CD4-positive, alpha-beta T cell treated with Interleukin-6 at 100 ng/mL for 8 hours (primary cell): ENCODE measurements at regions not wholly inside any gene's neighbourhood (a gene's known extent, or its start where the extent isn't known, plus 50 kb on each side); places are given as distances from the start of the nearest gene placed in this dataset.

ENCODE experiments used
- DNase-seq: peaks from one replicate; pipeline ENCODE4 v3.0.0-alpha.2; 2020; ENCODE audit warnings: mixed read lengths, low spot score

- DNase-seq: no peak
Measured at GRCh38 chr4:67122029-67122428, 423.3 kb downstream of the CENPC start.

DNA sequence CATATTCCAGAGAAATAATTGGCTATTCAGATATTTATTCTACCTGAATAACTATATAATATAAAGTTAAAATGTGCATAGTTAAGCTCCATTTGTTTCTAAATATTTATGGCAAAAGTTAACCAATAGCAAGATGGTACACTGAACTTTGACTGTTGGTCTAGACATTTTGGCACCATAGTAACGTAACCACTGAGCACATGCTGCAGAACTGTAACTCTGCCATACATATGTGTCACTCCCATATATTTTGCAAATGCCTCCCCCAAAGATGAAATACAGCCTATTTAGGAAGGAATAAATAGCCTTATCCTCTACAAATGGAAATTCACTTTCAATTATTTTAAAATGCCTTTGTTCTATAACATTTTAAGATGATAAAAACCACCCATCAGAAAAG is 424.9 kb downstream of the CENPC start:
- no peak for DNase-seq

DNA sequence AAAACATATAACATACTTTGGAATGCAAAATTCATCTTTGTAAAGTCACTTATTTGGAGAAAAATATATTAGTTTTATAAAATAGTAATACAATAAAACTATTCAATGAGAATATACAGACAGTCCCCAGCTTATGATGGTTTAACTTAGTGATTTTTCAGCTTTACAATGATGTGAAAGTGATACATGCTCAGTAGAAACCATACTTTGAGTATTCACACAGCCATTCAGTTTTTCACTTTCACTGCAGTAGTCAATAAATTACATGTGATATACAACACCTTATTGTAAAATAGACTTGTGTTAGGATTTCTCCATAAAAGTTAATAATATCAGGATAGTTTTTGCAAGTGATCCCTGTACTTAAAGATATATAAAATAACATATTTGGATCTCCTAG is 436.0 kb downstream of the CENPC start:
- no peak for DNase-seq

GRCh38 chr4:67106861-67107460 is 438.3 kb downstream of the CENPC start:
- DNase-seq: no peak

DNA sequence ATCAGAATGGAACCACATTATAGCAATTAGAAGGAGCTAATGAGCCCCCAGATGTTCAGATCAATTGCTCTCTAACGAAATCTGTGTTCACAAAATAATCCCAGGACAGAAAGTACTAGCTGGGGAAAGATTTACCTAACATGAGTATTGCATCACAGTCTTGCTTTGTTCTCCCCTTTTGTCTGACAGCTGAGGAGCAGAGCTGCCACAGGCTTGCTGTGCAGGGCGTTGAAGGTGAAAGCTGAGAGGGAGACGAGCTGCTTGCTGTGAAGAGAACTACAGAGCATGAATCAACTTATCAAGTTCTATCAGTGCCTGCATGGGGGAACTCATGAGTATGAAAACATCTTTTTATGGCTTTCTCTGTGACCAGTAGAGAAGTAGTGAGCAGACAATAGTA is 441.2 kb downstream of the CENPC start:
- DNase-seq: no peak

GRCh38 chr4:67103001-67103747 is 442.1 kb downstream of the CENPC start:
- no peak for DNase-seq

- DNase-seq: no peak
Measured at GRCh38 chr4:67101612-67102011, 443.7 kb downstream of the CENPC start.

DNA sequence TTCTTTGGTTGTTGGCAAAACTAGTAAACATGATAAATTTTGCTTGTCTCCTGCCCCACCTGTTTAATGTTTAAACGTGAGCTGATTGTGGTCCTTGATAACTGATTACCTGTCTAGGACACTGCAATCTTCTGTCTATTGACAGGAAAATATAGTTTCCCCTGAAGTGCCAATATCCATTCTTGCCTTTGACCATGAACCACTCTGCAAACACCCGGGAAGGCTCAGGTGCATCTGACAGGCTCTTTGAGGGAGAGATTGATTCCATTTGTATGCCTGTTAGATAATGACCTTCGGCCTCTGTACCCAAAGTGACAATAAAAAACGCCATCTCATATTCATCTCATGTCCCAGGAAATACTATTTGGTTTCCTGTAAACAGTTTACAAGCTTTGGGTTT is 453.0 kb downstream of the CENPC start:
- no peak for DNase-seq

DNA sequence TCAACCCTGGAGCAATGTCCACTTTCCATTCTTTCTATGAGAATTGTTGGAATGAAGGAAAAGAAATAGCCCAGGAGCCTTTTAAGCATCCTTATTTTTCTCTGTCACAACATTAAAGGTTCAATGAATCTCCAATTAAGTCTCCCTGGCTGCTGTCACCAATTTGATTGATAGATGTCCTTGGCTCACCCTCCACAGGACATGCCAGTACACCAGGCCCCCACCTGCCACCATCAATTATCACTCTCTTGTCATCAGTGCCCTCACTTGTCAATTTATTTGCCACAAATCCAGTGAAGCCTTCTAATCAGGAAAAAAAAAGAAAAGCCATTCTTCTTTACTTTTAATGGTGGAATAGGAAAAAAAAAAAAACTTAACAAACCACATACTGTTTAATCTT is 453.6 kb downstream of the CENPC start:
- no peak for DNase-seq

DNA sequence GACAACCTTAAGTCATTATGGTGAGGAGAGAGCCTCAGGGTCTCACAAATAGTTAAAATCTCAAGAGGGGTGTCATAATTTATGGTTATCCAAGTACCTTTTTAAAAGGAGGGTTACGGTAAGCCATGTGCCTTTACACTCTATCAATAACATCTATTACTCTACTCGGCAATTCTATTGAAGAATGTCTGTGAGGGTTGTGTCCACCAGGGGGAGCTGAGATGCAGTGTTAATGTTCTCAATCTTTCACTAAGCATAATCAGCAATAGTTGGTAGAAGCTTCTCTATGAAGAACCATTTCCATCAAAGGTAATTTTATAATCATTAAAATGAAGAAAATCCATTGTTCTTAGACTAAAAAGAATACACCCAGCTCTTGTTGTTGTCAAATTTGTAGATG is 457.4 kb downstream of the CENPC start:
- DNase-seq: no peak

DNA sequence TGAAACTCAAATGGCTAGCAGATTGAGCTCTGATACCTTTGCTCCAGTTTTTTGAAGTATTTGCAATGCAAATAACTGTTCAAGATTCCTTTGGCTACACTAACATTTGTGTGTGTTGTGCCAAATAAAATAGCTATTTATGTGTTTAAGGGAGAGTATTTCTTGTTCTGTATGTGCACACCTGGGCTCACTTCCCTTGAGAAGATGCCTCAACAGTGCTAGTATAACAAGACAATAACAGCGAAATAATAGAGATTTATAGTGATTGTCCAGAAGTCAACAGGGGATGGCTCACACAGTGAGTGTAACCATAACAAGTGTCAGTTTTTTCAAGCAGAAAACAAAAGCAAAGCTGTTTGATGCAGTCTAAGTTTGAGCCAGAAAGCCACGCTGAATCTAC is 460.5 kb downstream of the CENPC start:
- no peak for DNase-seq

DNA sequence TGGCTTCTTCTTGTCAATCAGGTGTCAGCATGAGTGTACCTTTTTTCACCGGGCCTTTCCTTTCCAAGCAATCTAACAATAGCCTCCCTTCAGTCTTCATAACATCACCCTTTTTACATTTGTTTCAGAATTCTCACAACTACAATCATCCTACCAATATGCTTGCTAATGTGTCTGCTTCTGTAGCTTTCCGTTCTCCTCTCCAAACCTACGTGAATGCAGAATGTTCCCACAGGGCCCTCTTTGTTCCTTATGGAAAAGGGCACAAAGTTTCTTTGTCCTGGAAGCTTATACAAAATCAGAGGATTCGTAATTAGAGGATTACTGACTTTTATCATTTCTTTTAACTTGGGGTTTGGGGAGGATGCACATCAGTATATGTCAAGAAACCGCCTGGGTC is 461.8 kb downstream of the CENPC start:
- DNase-seq: no peak

GRCh38 chr4:67082746-67083145 is 462.6 kb downstream of the CENPC start:
- no peak for DNase-seq

DNA sequence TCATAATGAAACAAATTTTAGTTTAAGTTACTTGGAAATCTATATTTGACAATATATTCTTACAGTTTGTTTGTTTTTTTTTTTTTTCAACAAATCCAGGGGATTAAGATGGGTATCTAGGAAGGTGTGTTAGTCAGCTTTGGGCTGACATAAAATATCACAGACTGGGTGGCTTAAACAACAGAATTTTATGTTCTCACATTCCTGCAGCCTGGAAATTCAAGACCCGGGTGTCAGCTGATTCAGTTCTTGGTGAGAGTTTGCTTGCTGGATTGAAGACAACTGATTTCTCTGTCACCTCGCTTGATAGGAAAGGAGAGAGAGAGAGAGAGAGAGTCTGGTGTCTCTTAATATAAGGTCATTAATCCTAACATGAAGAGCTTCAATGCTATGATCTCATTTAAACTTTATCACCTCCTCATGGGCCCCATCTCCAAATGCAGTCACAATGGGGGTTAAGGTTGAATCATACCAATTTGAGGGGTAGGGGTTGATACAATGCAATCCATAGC is 465.2 kb downstream of the CENPC start:
- no peak for DNase-seq

GRCh38 chr4:67071641-67072040 is 473.7 kb downstream of the CENPC start:
- DNase-seq: no peak

DNA sequence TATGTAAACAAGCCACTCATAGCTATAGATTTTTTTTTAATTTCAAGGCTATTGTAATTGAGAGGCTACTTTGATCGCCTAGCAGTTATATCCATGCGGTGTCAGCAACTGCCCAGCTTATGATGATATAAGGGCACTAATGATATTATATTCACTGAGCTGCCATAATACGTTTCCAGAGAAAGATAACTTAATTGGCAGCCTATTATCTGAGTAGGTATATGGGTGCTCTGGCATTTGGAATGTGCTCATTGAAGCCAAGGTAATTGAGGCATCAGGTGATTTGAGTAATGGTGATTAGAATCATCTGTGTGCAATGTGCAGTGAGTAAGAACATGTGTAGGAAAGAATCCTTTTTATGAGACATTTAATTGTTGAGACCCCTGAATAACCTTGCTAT is 490.0 kb downstream of the CENPC start:
- DNase-seq: no peak

DNA sequence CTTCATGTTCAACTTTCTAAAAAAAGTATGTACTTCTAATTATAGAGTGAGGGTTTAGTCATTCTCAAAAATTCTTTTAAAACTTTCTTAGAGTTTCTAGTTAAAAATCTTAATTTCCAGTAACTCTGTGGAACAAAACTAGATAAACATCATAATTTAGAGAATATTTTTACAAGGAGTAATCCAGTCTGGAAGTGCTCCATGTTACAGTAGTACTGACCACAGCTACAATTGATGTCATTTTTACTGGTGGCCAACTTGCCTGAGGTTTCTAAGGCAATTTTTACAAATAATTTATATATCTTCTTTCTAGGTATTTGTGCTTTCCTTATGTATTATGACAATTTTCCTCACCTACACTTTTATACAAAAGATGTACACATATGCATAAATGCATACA is 490.4 kb downstream of the CENPC start:
- DNase-seq: no peak

DNA sequence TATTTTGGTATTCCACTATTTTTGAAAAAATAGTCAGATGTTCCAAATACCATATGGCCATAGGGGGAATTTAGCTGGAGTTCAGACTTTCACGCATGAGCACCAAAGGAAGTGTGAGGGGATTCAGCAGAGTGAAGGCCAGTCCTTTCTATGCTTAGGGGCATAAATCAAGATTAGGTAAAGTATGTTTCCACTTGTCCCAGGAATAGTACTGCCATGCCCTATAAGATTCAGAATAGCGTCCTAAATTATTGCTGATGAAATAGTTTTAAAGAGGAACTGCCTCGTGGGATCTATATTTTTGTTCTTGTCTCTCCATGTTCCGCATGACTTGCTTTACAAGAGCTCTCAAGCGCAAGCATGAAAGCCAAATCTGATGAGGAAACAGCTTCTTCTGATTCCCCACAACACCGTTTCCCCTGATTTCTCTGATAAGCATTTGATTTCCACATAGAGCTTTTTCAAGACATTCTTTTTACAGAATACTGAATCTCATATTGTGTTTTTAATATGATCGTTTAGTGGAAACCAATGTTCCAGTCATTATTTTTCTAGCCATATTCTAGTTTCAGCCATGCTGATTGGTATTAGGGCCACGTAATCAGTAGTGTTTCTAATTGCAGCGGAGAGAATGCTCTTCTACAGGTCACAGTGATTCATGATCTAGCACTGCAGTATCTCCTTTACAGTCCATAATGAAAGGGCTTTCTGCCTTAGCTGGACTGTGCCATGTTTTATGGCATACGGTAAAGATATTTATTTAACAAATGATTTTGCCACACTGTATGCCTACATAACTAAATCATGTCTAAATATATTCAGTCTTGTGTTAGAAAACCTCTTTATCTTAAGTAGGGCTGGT is 492.3 kb downstream of the CENPC start:
- DNase-seq: no peak

DNA sequence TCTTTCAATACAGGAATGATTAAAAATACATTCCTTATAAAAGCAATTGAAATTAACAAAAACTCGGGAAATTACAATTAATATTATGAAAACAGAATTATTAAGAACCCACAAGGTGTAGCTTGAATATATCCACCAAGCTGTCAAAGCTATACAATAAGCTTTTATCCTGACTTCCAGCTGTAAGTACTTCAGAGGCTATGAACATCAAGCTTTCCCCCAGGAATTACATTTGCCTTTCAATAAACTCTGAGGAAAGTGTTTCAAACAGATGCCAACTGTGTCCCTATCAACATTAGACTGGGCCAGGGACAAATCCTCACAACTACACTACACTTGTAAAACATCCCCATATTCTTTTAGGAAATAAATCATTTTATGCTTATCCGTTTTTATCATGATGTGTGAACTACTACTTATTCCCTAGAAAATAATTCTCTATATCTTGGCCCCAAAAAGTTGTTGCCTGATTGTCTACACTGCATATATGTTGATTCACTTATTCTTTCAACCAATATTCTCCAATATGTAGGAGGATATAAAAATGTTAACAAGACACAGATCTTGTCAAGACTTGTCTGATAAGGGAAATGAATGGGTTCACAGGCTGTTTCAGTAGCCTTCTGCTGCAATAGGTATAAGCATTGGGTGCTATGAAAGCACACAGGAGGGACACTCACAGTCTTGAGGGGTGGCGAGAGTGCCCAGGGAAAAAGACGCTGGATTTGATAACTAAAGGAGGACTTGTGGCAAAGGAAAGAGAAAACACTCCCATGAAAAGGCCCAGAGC is 494.1 kb downstream of the CENPC start:
- no peak for DNase-seq

DNA sequence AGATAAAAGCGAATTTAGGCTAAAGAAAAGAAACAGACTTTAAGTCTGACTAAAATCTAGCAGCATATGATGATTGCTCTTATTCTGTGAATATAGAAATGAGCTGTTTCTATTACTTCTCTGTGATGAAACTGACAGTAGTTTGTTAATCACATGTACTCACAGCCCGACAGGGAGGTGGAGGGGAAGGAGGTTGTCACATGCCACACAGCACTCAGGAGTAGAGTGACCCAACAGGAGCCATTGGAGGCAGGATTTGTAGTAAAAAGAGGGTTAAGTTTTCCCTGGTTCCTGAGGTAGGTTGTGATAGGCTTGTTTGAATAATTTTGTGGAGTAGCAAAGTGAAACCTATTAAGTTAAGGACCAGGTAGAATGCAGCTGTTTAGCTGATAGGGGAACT is 495.9 kb downstream of the CENPC start:
- DNase-seq: no peak

- DNase-seq: no peak
Measured at GRCh38 chr4:67048530-67048929, 496.8 kb downstream of the CENPC start.

DNA sequence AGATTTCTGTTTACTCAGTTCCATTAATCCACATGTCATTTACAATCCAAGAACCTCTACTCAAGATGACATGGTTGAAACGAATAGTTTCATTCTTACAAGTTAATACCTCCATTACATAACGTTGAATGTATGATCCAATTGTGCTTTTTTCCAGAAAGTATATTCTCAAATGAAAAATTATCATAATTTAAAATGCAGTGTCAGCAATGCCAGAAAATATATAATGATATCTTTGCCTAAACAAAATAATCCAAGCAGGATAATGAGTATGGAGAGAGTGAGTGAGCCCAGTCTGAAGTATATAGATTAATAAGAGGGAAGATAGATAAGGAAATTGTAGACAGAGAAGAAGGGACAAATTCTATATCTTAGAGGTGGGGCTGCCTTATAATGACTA is 505.0 kb downstream of the CENPC start:
- DNase-seq: no peak
